Caco-2 (cell line): ENCODE measurements at regions not wholly inside any gene's neighbourhood (a gene's known extent, or its start where the extent isn't known, plus 50 kb on each side); places are given as distances from the start of the nearest gene placed in this dataset.

ENCODE experiments used
- BruUV-seq: library from RNA; stranded (reverse); fragments of 400-500 nt; replicated peaks from 2 replicates; lab custom pipeline; 2021; lab: Mats Ljungman, UMichigan
- CTCF ChIA-PET: fragments of 300-600 bp; sonication (Branson Sonifier 250); formaldehyde crosslinking; loops from one replicate; lab custom pipeline; 2022; ENCODE audit warnings: antibody characterized with exemption; lab: Charles Lee
- POLR2A ChIA-PET: fragments of 300-600 bp; sonication (Branson Sonifier 250); formaldehyde crosslinking; loops from one replicate; lab custom pipeline; 2022; ENCODE audit warnings: antibody characterized with exemption; lab: Charles Lee
- DNase-seq, 2 experiments: peaks; one replicate each; pipeline versions ENCODE4 v3.0.0 to v3.0.0-alpha.2; 2020 to 2022
- H3K27me3 ChIP-seq: replicated peaks from 2 replicates; pipeline ENCODE4 v1.6.0; 2011; ENCODE audit warnings: low read length; ENCODE audit not compliant: control insufficient read depth, insufficient read depth
- H3K36me3 ChIP-seq: 2 replicates; pipeline ENCODE4 v1.5.1; 2011; ENCODE audit warnings: low read length; ENCODE audit not compliant: control insufficient read depth, insufficient read depth
- H3K4me1 ChIP-seq: fragments of 250-450 bp; sonication (Bioruptor Pico); 2 replicates; pipeline ENCODE4 v1.5.1; 2020; ENCODE audit warnings: mild to moderate bottlenecking
- H3K4me3 ChIP-seq: 2 replicates; pipeline ENCODE4 v1.5.1; 2011; ENCODE audit warnings: low read depth, mild to moderate bottlenecking, control low read depth, low read length
- H3K9me3 ChIP-seq: fragments of 250-450 bp; sonication (Bioruptor Pico); 2 replicates; pipeline ENCODE4 v1.5.1; 2020; ENCODE audit warnings: mild to moderate bottlenecking, moderate library complexity
- H3K27ac Mint-ChIP-seq: one replicate; pipeline ENCODE4 v1.8.0; 2022; ENCODE audit warnings: mixed read lengths; ENCODE audit not compliant: unreplicated experiment
- H3K27me3 Mint-ChIP-seq: one replicate; pipeline ENCODE4 v1.8.0; 2022; ENCODE audit warnings: mixed read lengths; ENCODE audit not compliant: insufficient read depth, unreplicated experiment
- H3K36me3 Mint-ChIP-seq: one replicate; pipeline ENCODE4 v1.8.0; 2022; ENCODE audit warnings: mild to moderate bottlenecking, mixed read lengths; ENCODE audit not compliant: insufficient read depth, unreplicated experiment
- H3K4me1 Mint-ChIP-seq: one replicate; pipeline ENCODE4 v1.8.0; 2022; ENCODE audit warnings: low read depth, mixed read lengths; ENCODE audit not compliant: unreplicated experiment
- H3K4me3 Mint-ChIP-seq: one replicate; pipeline ENCODE4 v1.8.0; 2022; ENCODE audit warnings: mild to moderate bottlenecking, moderate library complexity, mixed read lengths; ENCODE audit not compliant: unreplicated experiment
- H3K9me3 Mint-ChIP-seq: one replicate; pipeline ENCODE4 v1.8.0; 2022; ENCODE audit warnings: mixed read lengths; ENCODE audit not compliant: unreplicated experiment
- intact Hi-C: fragments of 100-400 bp; cut with micrococcal nuclease; formaldehyde crosslinking; loops from one replicate; pipeline ENCODE4 v1.10.0; 2022; ENCODE audit not compliant: unreplicated experiment
- TF ChIP-seq, protein P1 (sequence below), 2 experiments: fragments of 200-600 bp in 1 of 2; IDR thresholded peaks; 1 replicate in 1 of 2; 2 replicates in 1 of 2; pipeline versions ENCODE4 v1.5.1 to v1.8.0; 2011 to 2022; ENCODE audit warnings: antibody characterized with exemption in 1 of 2, control low read depth in 1 of 2, inconsistent platforms in 1 of 2, low read depth in 1 of 2, low read length in 1 of 2, mild to moderate bottlenecking in 1 of 2, moderate library complexity in 1 of 2; ENCODE audit not compliant: insufficient read depth in 1 of 2, severe bottlenecking in 1 of 2, unreplicated experiment in 1 of 2

DNA sequence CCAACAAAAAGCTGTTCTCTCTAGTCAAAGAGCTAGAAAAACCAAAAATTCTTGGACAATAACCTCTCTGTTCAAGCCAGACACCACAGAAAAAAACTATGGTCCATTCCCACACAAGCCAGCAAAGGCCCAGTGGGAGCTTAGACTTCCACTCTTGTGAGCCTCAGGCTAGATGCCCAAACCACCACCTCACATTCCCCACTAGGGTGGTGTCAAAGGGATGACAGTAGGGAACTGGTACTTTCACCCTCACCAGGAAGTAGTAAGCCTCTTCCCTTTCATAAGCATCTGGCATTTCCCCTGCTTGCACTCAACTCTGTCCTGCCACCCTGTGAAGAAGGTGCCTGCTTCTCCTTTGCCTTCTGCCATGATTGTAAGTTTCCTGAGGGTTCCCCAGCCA, 58.4 kb upstream of the RNF217 start:
- no peaks in the 10 kb centered on the region for H3K4me1 ChIP-seq
- H3K9me3 Mint-ChIP-seq: no peaks in the 10 kb centered on the region
- H3K4me3 Mint-ChIP-seq: no peak overlapping the region
- H3K4me1 Mint-ChIP-seq: no peaks in the 10 kb centered on the region
- no peaks in the 10 kb centered on the region for H3K27me3 ChIP-seq
- H3K4me3 ChIP-seq: no peak overlapping the region
- intact Hi-C loops: no loop called here
- POLR2A ChIA-PET: no interaction called here
- CTCF ChIA-PET: no interaction called here
- no peaks in the 10 kb centered on the region for H3K27me3 Mint-ChIP-seq
- no peaks in the 10 kb centered on the region for H3K9me3 ChIP-seq
- H3K27ac Mint-ChIP-seq: no peak overlapping the region
- no TSS peak for BruUV-seq
- no peaks in the 10 kb centered on the region for H3K36me3 Mint-ChIP-seq
- TF ChIP-seq, protein P1, sequence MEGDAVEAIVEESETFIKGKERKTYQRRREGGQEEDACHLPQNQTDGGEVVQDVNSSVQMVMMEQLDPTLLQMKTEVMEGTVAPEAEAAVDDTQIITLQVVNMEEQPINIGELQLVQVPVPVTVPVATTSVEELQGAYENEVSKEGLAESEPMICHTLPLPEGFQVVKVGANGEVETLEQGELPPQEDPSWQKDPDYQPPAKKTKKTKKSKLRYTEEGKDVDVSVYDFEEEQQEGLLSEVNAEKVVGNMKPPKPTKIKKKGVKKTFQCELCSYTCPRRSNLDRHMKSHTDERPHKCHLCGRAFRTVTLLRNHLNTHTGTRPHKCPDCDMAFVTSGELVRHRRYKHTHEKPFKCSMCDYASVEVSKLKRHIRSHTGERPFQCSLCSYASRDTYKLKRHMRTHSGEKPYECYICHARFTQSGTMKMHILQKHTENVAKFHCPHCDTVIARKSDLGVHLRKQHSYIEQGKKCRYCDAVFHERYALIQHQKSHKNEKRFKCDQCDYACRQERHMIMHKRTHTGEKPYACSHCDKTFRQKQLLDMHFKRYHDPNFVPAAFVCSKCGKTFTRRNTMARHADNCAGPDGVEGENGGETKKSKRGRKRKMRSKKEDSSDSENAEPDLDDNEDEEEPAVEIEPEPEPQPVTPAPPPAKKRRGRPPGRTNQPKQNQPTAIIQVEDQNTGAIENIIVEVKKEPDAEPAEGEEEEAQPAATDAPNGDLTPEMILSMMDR (IDR thresholded peaks at IDR 0.05; ENCODE audit: insufficient read depth in 1 of 2, low read depth in 1 of 2, low read length in 1 of 2, severe bottlenecking in 1 of 2, unreplicated experiment in 1 of 2): no peak
- no peak for DNase-seq
- no peaks in the 10 kb centered on the region for H3K36me3 ChIP-seq

DNA sequence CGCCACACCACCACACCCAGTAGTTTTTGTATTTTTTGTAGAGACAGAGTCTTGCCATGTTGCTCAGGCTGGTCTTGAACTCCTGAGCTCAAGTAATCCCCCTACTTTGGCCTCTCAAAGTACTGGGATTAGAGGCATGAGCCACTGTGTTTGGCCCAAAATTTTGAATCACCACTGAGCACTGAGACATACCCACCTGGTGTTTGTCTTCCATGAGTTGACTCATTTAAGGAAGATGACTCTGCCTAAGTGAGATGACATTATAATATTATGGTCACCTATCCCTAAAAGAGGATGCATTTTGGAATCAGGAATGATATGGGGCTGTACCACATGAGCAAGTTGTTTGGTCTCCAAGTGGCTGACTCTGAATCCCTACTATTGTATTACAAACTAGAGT, 54.6 kb upstream of the RNF217 start:
- no peaks in the 10 kb centered on the region for H3K4me1 ChIP-seq
- BruUV-seq: no TSS peak
- H3K27me3 Mint-ChIP-seq: no peaks in the 10 kb centered on the region

More for the DNA sequence above, 54.6 kb upstream of the RNF217 start:
- ChIA-PET POLR2A (no interaction called here), CTCF (no interaction called here)
- Histone ChIP-seq H3K4me3 (no peak overlapping the region), H3K9me3 (no peaks in the 10 kb centered on the region), H3K36me3 (no peaks in the 10 kb centered on the region), H3K27me3 (no peaks in the 10 kb centered on the region)
- H3K27ac Mint-ChIP-seq: no peak overlapping the region
- no peak for DNase-seq
- TF ChIP-seq, protein P1 (IDR thresholded peaks at IDR 0.05; ENCODE audit: insufficient read depth in 1 of 2, low read depth in 1 of 2, low read length in 1 of 2, severe bottlenecking in 1 of 2, unreplicated experiment in 1 of 2): no peak
- intact Hi-C loops: no loop called here
- no peaks in the 10 kb centered on the region for H3K4me1 Mint-ChIP-seq
- H3K4me3 Mint-ChIP-seq: no peak overlapping the region
- H3K9me3 Mint-ChIP-seq: no peaks in the 10 kb centered on the region
- H3K36me3 Mint-ChIP-seq: no peaks in the 10 kb centered on the region
